ENCODE measurements at regions not wholly inside any gene's neighbourhood (a gene's known extent, or its start where the extent isn't known, plus 50 kb on each side); places are given as distances from the start of the nearest gene placed in this dataset.

- Histone ChIP-seq H3K27me3 (ENCODE audit: control insufficient read depth, low read length) (no peaks in the 10 kb centered on the region), H3K9me3 (ENCODE audit: control insufficient read depth, insufficient read depth, low read length) (no peaks in the 10 kb centered on the region), H3K79me2 (ENCODE audit: control insufficient read depth, low read length) (no peaks in the 10 kb centered on the region), H4K20me1 (ENCODE audit: control insufficient read depth, insufficient read depth, low read depth, low read length) (no peaks in the 10 kb centered on the region), H3K36me3 (ENCODE audit: control insufficient read depth, low read length) (no peaks in the 10 kb centered on the region), H3K9me2 (replicated peaks; ENCODE audit: control insufficient read depth, low read length) (no peaks in the 10 kb centered on the region), H3F3A (ENCODE audit: control insufficient read depth, insufficient read depth) (no peaks in the 10 kb centered on the region), H3K27ac (ENCODE audit: low read depth, low read length) (no peak overlapping the region), H3K4me3 (ENCODE audit: low read length) (no peak overlapping the region), H3K4me2 (ENCODE audit: low read length) (no peak overlapping the region), H3K4me1 (ENCODE audit: control insufficient read depth, low read length) (no peaks in the 10 kb centered on the region)
- TF ChIP-seq EZH2phosphoT487 (IDR thresholded peaks at IDR 0.05; ENCODE audit: borderline replicate concordance, low read length) = no peak
- no peak for TF ChIP-seq CTCF (IDR thresholded peaks at IDR 0.05; ENCODE audit: low read depth, low read length, poor library complexity, severe bottlenecking)
Observed at GRCh38 chr11:29351301-29351873, 665.4 kb downstream of the KCNA4 start.

- H3K4me2 ChIP-seq (ENCODE audit: low read length) = no peak overlapping the region
- H3K9me3 ChIP-seq (ENCODE audit: control insufficient read depth, insufficient read depth, low read length) = no peaks in the 10 kb centered on the region
- no peaks in the 10 kb centered on the region for H3K9me2 ChIP-seq (replicated peaks; ENCODE audit: control insufficient read depth, low read length)
- no peak overlapping the region for H3K4me3 ChIP-seq (ENCODE audit: low read length)
- no peaks in the 10 kb centered on the region for H3K79me2 ChIP-seq (ENCODE audit: control insufficient read depth, low read length)
- H3K4me1 ChIP-seq (ENCODE audit: control insufficient read depth, low read length) = no peaks in the 10 kb centered on the region
- H3K27ac ChIP-seq (ENCODE audit: low read depth, low read length) = no peak overlapping the region
- peak; percentile 91 for TF ChIP-seq CTCF (IDR thresholded peaks at IDR 0.05; ENCODE audit: low read depth, low read length, poor library complexity, severe bottlenecking)
- no peak for TF ChIP-seq EZH2phosphoT487 (IDR thresholded peaks at IDR 0.05; ENCODE audit: borderline replicate concordance, low read length)
- H4K20me1 ChIP-seq (ENCODE audit: control insufficient read depth, insufficient read depth, low read depth, low read length) = no peaks in the 10 kb centered on the region
- no peaks in the 10 kb centered on the region for H3K36me3 ChIP-seq (ENCODE audit: control insufficient read depth, low read length)
- no peaks in the 10 kb centered on the region for H3F3A ChIP-seq (ENCODE audit: control insufficient read depth, insufficient read depth)
- H3K27me3 ChIP-seq (ENCODE audit: control insufficient read depth, low read length) = no peaks in the 10 kb centered on the region
Observed at GRCh38 chr11:29343465-29344333, 673.1 kb downstream of the KCNA4 start.

- no peaks in the 10 kb centered on the region for H4K20me1 ChIP-seq (ENCODE audit: control insufficient read depth, insufficient read depth, low read depth, low read length)
- no peaks in the 10 kb centered on the region for H3K9me2 ChIP-seq (replicated peaks; ENCODE audit: control insufficient read depth, low read length)
- no peak overlapping the region for H3K4me3 ChIP-seq (ENCODE audit: low read length)
- no peaks in the 10 kb centered on the region for H3F3A ChIP-seq (ENCODE audit: control insufficient read depth, insufficient read depth)
- H3K27ac ChIP-seq (ENCODE audit: low read depth, low read length) = no peak overlapping the region
- H3K36me3 ChIP-seq (ENCODE audit: control insufficient read depth, low read length) = no peaks in the 10 kb centered on the region
- no peaks in the 10 kb centered on the region for H3K79me2 ChIP-seq (ENCODE audit: control insufficient read depth, low read length)
- no peaks in the 10 kb centered on the region for H3K9me3 ChIP-seq (ENCODE audit: control insufficient read depth, insufficient read depth, low read length)
- TF ChIP-seq CTCF (IDR thresholded peaks at IDR 0.05; ENCODE audit: low read depth, low read length, poor library complexity, severe bottlenecking) = no peak
- TF ChIP-seq EZH2phosphoT487 (IDR thresholded peaks at IDR 0.05; ENCODE audit: borderline replicate concordance, low read length) = no peak
- no peaks in the 10 kb centered on the region for H3K4me1 ChIP-seq (ENCODE audit: control insufficient read depth, low read length)
- H3K4me2 ChIP-seq (ENCODE audit: low read length) = no peak overlapping the region
- H3K27me3 ChIP-seq (ENCODE audit: control insufficient read depth, low read length) = no peaks in the 10 kb centered on the region
Observed at GRCh38 chr11:29336727-29337575, 679.9 kb downstream of the KCNA4 start.

All from DOHH2 (cell line).